H1 (cell line): ENCODE measurements at regions not wholly inside any gene's neighbourhood (a gene's known extent, or its start where the extent isn't known, plus 50 kb on each side); places are given as distances from the start of the nearest gene placed in this dataset.

Experiments used
- CTCF ChIA-PET: fragments of 300-600 bp; sonication (Branson Sonifier 250); formaldehyde crosslinking; loops from one replicate; lab custom pipeline; 2021; ENCODE audit not compliant: partially characterized antibody; lab: Charles Lee
- POLR2A ChIA-PET: fragments of 300-600 bp; sonication (Branson Sonifier 250); formaldehyde crosslinking; loops from one replicate; lab custom pipeline; 2021; ENCODE audit warnings: inconsistent platforms; ENCODE audit not compliant: partially characterized antibody; lab: Charles Lee
- DNase-seq, 2 experiments: peaks; one replicate each; pipeline versions ENCODE4 v3.0.0 to v3.0.0-alpha.2; 2010 to 2022; ENCODE audit warnings: low spot score in 2 of 2, low read depth in 1 of 2, mixed read lengths in 1 of 2
- FAIRE-seq: peaks from 2 replicates; lab custom pipeline; 2011; peaks lifted over from hg19 to GRCh38; lab: Jason Lieb, UNC
- H2AFZ ChIP-seq: 2 replicates; pipeline ENCODE4 v1.8.1; 2012; ENCODE audit warnings: low read length, inconsistent platforms
- H2AK5ac ChIP-seq: 2 replicates; pipeline ENCODE4 v1.6.1; 2013; ENCODE audit warnings: low read depth, low read length
- H2BK120ac ChIP-seq: replicated peaks from 2 replicates; pipeline ENCODE3; 2013; ENCODE audit warnings: low read depth, low read length, inconsistent platforms
- H2BK12ac ChIP-seq: 2 replicates; pipeline ENCODE4 v1.6.1; 2013; ENCODE audit warnings: low read depth, low read length
- H2BK15ac ChIP-seq: 2 replicates; pipeline ENCODE4 v1.6.1; 2013; ENCODE audit warnings: low read length
- H2BK20ac ChIP-seq: 2 replicates; pipeline ENCODE4 v1.6.1; 2013; ENCODE audit warnings: low read length
- H2BK5ac ChIP-seq: 2 replicates; pipeline ENCODE4 v1.6.1; 2013; ENCODE audit warnings: low read depth, low read length
- H3K14ac ChIP-seq: 2 replicates; pipeline ENCODE4 v1.6.1; 2013; ENCODE audit warnings: inconsistent platforms; ENCODE audit not compliant: insufficient read length
- H3K18ac ChIP-seq: 2 replicates; pipeline ENCODE4 v1.6.1; 2013; ENCODE audit warnings: low read length; ENCODE audit errors: extremely low read depth
- H3K23ac ChIP-seq: 2 replicates; pipeline ENCODE4 v1.6.1; 2013; ENCODE audit warnings: inconsistent platforms; ENCODE audit not compliant: insufficient read length
- H3K23me2 ChIP-seq: 2 replicates; pipeline ENCODE4 v1.6.1; 2013; ENCODE audit warnings: low read depth, low read length
- H3K27ac ChIP-seq: 2 replicates; pipeline ENCODE4 v1.6.1; 2011; ENCODE audit warnings: low read depth, low read length, inconsistent platforms
- H3K27me3 ChIP-seq, 4 experiments: replicated peaks in 1 of 4; 1 replicate in 1 of 4; 2 replicates in 3 of 4; pipeline versions ENCODE4 v1.6.1 to v1.8.1; 2011 to 2013; ENCODE audit warnings: low read length in 3 of 4, mild to moderate bottlenecking in 3 of 4, inconsistent platforms in 2 of 4, mixed read lengths in 2 of 4, moderate library complexity in 1 of 4; ENCODE audit not compliant: control insufficient read depth in 3 of 4, insufficient read depth in 3 of 4; ENCODE audit errors: extremely low read depth in 1 of 4
- H3K36me3 ChIP-seq, 4 experiments: 2 replicates each; pipeline versions ENCODE4 v1.6.1 to v1.8.1; 2011 to 2013; ENCODE audit warnings: mild to moderate bottlenecking in 4 of 4, low read length in 3 of 4, moderate library complexity in 2 of 4, control low read depth in 1 of 4, inconsistent platforms in 1 of 4; ENCODE audit not compliant: insufficient read depth in 4 of 4, control insufficient read depth in 2 of 4
- H3K4ac ChIP-seq: replicated peaks from 2 replicates; pipeline ENCODE3; 2013; ENCODE audit warnings: low read length, low read depth, mixed read lengths, inconsistent platforms; ENCODE audit not compliant: insufficient read length
- H3K4me1 ChIP-seq, 4 experiments: replicated peaks in 1 of 4; 1 replicate in 1 of 4; 2 replicates in 3 of 4; pipeline versions ENCODE4 v1.6.1 to v1.8.1; 2011 to 2013; ENCODE audit warnings: low read length in 3 of 4, inconsistent platforms in 2 of 4, mixed read lengths in 1 of 4; ENCODE audit not compliant: insufficient read depth in 4 of 4, control insufficient read depth in 3 of 4
- H3K4me2 ChIP-seq, 2 experiments: 2 replicates each; pipeline versions ENCODE4 v1.6.1 to v1.8.1; 2011 to 2013; ENCODE audit warnings: low read depth in 2 of 2, low read length in 2 of 2, control low read depth in 1 of 2, inconsistent platforms in 1 of 2, mild to moderate bottlenecking in 1 of 2; ENCODE audit not compliant: insufficient read depth in 1 of 2
- H3K4me3 ChIP-seq, 4 experiments: fragments of 200-600, 300-600 bp in 1 of 4; sonication (generic), shearing (Covaris generic), sonication (Bioruptor Twin) in 1 of 4; 2 replicates each; pipeline versions ENCODE4 v1.5.1 to v1.8.1; 2011 to 2016; ENCODE audit warnings: low read length in 4 of 4, low read depth in 3 of 4, control low read depth in 2 of 4, inconsistent platforms in 2 of 4, mild to moderate bottlenecking in 2 of 4, mixed read lengths in 1 of 4, moderate library complexity in 1 of 4; ENCODE audit not compliant: insufficient read depth in 2 of 4; ENCODE audit errors: extremely low read depth in 1 of 4
- H3K56ac ChIP-seq: replicated peaks from 2 replicates; pipeline ENCODE3; 2013; ENCODE audit warnings: low read depth, mild to moderate bottlenecking, mixed read lengths, low read length, inconsistent platforms; ENCODE audit not compliant: insufficient read length
- H3K79me1 ChIP-seq: 2 replicates; pipeline ENCODE4 v1.6.1; 2013; ENCODE audit warnings: low read depth, low read length, control low read depth
- H3K79me2 ChIP-seq, 2 experiments: 2 replicates each; pipeline versions ENCODE4 v1.6.1 to v1.8.1; 2012 to 2013; ENCODE audit warnings: low read length in 2 of 2, mild to moderate bottlenecking in 2 of 2, inconsistent platforms in 1 of 2; ENCODE audit not compliant: insufficient read depth in 2 of 2, control insufficient read depth in 1 of 2
- H3K9ac ChIP-seq, 4 experiments: replicated peaks in 1 of 4; 1 replicate in 1 of 4; 2 replicates in 3 of 4; pipeline versions ENCODE4 v1.6.1 to v1.8.1; 2011 to 2013; ENCODE audit warnings: low read depth in 3 of 4, low read length in 3 of 4, control low read depth in 2 of 4, mild to moderate bottlenecking in 2 of 4, moderate library complexity in 2 of 4, inconsistent platforms in 1 of 4; ENCODE audit errors: extremely low read depth in 1 of 4
- H3K9me3 ChIP-seq, 2 experiments: 2 replicates each; pipeline versions ENCODE4 v1.6.1 to v1.8.1; 2012 to 2013; ENCODE audit warnings: mild to moderate bottlenecking in 2 of 2, moderate library complexity in 2 of 2, control low read depth in 1 of 2, inconsistent platforms in 1 of 2, low read depth in 1 of 2, low read length in 1 of 2, mixed read lengths in 1 of 2; ENCODE audit not compliant: insufficient read depth in 2 of 2
- H4K20me1 ChIP-seq, 2 experiments: replicated peaks in 1 of 2; 2 replicates each; pipeline versions ENCODE3 to v1.8.1; 2011 to 2013; ENCODE audit warnings: inconsistent platforms in 2 of 2, low read length in 2 of 2, mild to moderate bottlenecking in 1 of 2; ENCODE audit not compliant: insufficient read depth in 2 of 2, control insufficient read depth in 1 of 2
- H4K5ac ChIP-seq: 2 replicates; pipeline ENCODE4 v1.6.1; 2013; ENCODE audit warnings: low read length, low read depth, mixed read lengths, inconsistent platforms; ENCODE audit not compliant: insufficient read length
- H4K8ac ChIP-seq: 2 replicates; pipeline ENCODE4 v1.8.0; 2013; ENCODE audit warnings: mild to moderate bottlenecking, moderate library complexity, low read length, inconsistent platforms; ENCODE audit not compliant: insufficient read depth; ENCODE audit errors: extremely low read depth
- H4K91ac ChIP-seq: replicated peaks from 2 replicates; pipeline ENCODE3; 2013; ENCODE audit warnings: low read length, mixed read lengths, inconsistent platforms; ENCODE audit not compliant: insufficient read length
- CBX8 ChIP-seq: fragments of 300-800, 300-1000 bp; sonication (generic); IDR thresholded peaks from 2 replicates; pipeline ENCODE4 v1.7.1; 2016; ENCODE audit warnings: low read depth, low read length, borderline replicate concordance
- CHD1 ChIP-seq: IDR thresholded peaks from 2 replicates; pipeline ENCODE4 v1.6.1; 2012; ENCODE audit warnings: low read depth, low read length, improper control_type of control experiment
- CTBP2 ChIP-seq: IDR thresholded peaks from 2 replicates; pipeline ENCODE4 v1.7.0; 2011; ENCODE audit warnings: borderline replicate concordance, mild to moderate bottlenecking, moderate library complexity, mixed read lengths, low read length; ENCODE audit not compliant: insufficient read depth, insufficient read length
- EP300 ChIP-seq, 2 experiments: IDR thresholded peaks; 1 replicate in 1 of 2; 2 replicates in 1 of 2; pipeline ENCODE4 v1.6.1; 2011 to 2012; ENCODE audit warnings: low read depth in 2 of 2, low read length in 2 of 2, mild to moderate bottlenecking in 2 of 2, borderline replicate concordance in 1 of 2, inconsistent platforms in 1 of 2, moderate library complexity in 1 of 2
- MAFK ChIP-seq: IDR thresholded peaks from 2 replicates; pipeline ENCODE4 v1.6.1; 2012; ENCODE audit warnings: low read depth, mild to moderate bottlenecking, improper control_type of control experiment, low read length
- NRF1 ChIP-seq: IDR thresholded peaks from 2 replicates; pipeline ENCODE4 v1.6.1; 2011; ENCODE audit warnings: mild to moderate bottlenecking, low read depth, low read length, improper control_type of control experiment
- RFX5 ChIP-seq: IDR thresholded peaks from 2 replicates; pipeline ENCODE4 v1.6.1; 2011; ENCODE audit warnings: low read depth, low read length, improper control_type of control experiment, borderline replicate concordance
- SP2 ChIP-seq: IDR thresholded peaks from 2 replicates; pipeline ENCODE4 v1.6.1; 2012; ENCODE audit warnings: mild to moderate bottlenecking, low read length, inconsistent platforms
- TBP ChIP-seq: IDR thresholded peaks from 2 replicates; pipeline ENCODE4 v1.6.1; 2011; ENCODE audit warnings: low read depth, low read length, improper control_type of control experiment
- WGBS, 2 experiments: shearing (Covaris generic) in 1 of 2; methylation state at CpG; one replicate each; pipeline versions ENCODE4 v1.1.6 to v1.1.7; 2013 to 2015; ENCODE audit warnings: low lambda C conversion rate in 2 of 2, mixed read lengths in 2 of 2, inconsistent platforms in 1 of 2, low coverage in 1 of 2, missing lambda C conversion rate in 1 of 2; ENCODE audit not compliant: insufficient replicate concordance in 2 of 2, insufficient coverage in 1 of 2, insufficient read length in 1 of 2; ENCODE audit errors: extremely low coverage in 1 of 2, missing lambda C conversion rate in 1 of 2; 5-methylcytosine and 5-hydroxymethylcytosine counted together

DNA sequence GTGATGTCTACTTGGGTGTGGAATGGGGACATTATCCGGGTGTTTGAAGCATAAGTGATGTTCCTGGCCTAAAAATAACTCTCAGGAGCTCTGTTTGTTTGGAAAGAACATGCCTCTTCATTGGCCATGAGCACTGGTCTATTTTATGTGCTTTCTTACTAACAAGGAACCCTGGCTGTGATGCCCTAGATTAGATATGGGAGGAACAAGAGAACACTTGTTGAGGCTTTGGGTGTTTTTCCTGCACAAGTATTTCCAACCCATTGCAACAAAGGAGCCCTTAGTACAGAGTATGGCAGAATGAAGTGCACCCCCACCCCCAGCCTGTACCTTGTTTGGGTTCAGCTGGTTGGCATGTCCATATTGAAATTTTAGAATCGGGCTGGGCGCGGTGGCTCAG lies 95.9 kb downstream of the SLC4A3 start:
- POLR2A ChIA-PET, result interaction anchor here (0.7 kb wide), 1 partner anchor 374 kb away, joined by 5 read pairs; no protein-coding TSS in a partner anchor
- Histone ChIP-seq H2BK15ac (no peak overlapping the region), H3K23me2 (no peaks in the 10 kb centered on the region), H2BK120ac (no peak overlapping the region), H4K20me1 (no peaks in the 10 kb centered on the region), H4K91ac (no peak overlapping the region), H3K36me3 (no peaks in the 10 kb centered on the region)
- DNase-seq, result no peak
- CTCF ChIA-PET, result interaction anchor here (1.0 to 3.1 kb wide), 8 partner anchors 8 to 104 kb away, joined by 3 to 10 read pairs (median 4); no protein-coding TSS in a partner anchor
- TF ChIP-seq CBX8 (no peak), RFX5 (no peak), NRF1 (no peak), CTBP2 (no peak), CHD1 (no peak), EP300 (IDR thresholded peaks at IDR 0.05; ENCODE audit: borderline replicate concordance in 1 of 2, low read depth in 2 of 2, low read length in 2 of 2) (no peak), MAFK (no peak), SP2 (no peak), TBP (no peak)
- TF ChIP-seq, all 59 proteins: peak for 0
- no peak overlapping the region for H2BK5ac ChIP-seq
- H3K9me3 ChIP-seq, result no peaks in the 10 kb centered on the region
- 90% methylated on average over 4 of the region's 4 CpGs; no CpG with 5 or more reads in 1 of the 2 experiments for WGBS, 2 experiments
- peaks cover 0 to 4% (median 1%) of the 10 kb centered on the region in 4 experiments; a peak in 2 of 7 replicates for H3K4me1 ChIP-seq
- no peak overlapping the region for H3K56ac ChIP-seq
- H4K5ac ChIP-seq, result no peak overlapping the region
- H2AFZ ChIP-seq, result no peak overlapping the region
- no peak overlapping the region for H3K14ac ChIP-seq
- no peaks in the 10 kb centered on the region for H3K79me1 ChIP-seq
- H2BK12ac ChIP-seq, result no peak overlapping the region
- H2BK20ac ChIP-seq, result no peak overlapping the region
- H3K4me3 ChIP-seq, result no peak overlapping the region
- FAIRE-seq, result no peak
- H3K4ac ChIP-seq, result no peak overlapping the region
- no peak overlapping the region for H4K8ac ChIP-seq
- no peak overlapping the region for H3K23ac ChIP-seq
- H3K18ac ChIP-seq, result no peak overlapping the region
- H3K4me2 ChIP-seq, result no peak overlapping the region
- no peaks in the 10 kb centered on the region for H3K79me2 ChIP-seq
- H3K27ac ChIP-seq, result no peak overlapping the region
- no peaks in the 10 kb centered on the region for H3K27me3 ChIP-seq
- no peak overlapping the region for H2AK5ac ChIP-seq
- H3K9ac ChIP-seq, result no peak overlapping the region
